Urinary bladder (tissue), 3 donors: ENCODE measurements at regions not wholly inside any gene's neighbourhood (a gene's known extent, or its start where the extent isn't known, plus 50 kb on each side); places are given as distances from the start of the nearest gene placed in this dataset.
"Not testable (repeated sequence)": the region's sequence is repeated elsewhere in the genome, so short reads cannot be mapped to it uniquely, and the experiment has no call there.

ENCODE experiments used
- DNase-seq: peaks from one replicate; pipeline ENCODE4 v3.0.0-alpha.2; 2015; ENCODE audit errors: extremely low spot score
- H3K27ac ChIP-seq: one replicate; pipeline ENCODE4 v1.5.1; 2013; ENCODE audit warnings: low read depth, mild to moderate bottlenecking, moderate library complexity
- H3K36me3 ChIP-seq: one replicate; pipeline ENCODE4 v1.6.1; 2013; ENCODE audit warnings: mild to moderate bottlenecking, moderate library complexity; ENCODE audit not compliant: insufficient read depth
- H3K4me1 ChIP-seq: one replicate; pipeline ENCODE4 v1.6.1; 2013; ENCODE audit warnings: mild to moderate bottlenecking, moderate library complexity; ENCODE audit not compliant: insufficient read depth
- H3K4me3 ChIP-seq: one replicate; pipeline ENCODE4 v1.5.1; 2013; ENCODE audit warnings: low read depth, low read length
- WGBS: extraction: QIAGEN DNeasy Blood & Tissue Kit; methylation state at CpG from one replicate; pipeline ENCODE4 v1.1.7; 2013; 5-methylcytosine and 5-hydroxymethylcytosine counted together
- donor health status: healthy with polysubstance abuse.
- donor health status: healthy.

- DNase-seq: no peak
- Histone ChIP-seq H3K4me3 (no peak overlapping the region), H3K4me1 (no peaks in the 10 kb centered on the region), H3K36me3 (no peaks in the 10 kb centered on the region), H3K27ac (no peak overlapping the region)
- WGBS: 91% methylated on average over 3 of the region's 3 CpGs
Observed at GRCh38 chr7:66500087-66500486, 128.6 kb upstream of the KCTD7 start.

DNA sequence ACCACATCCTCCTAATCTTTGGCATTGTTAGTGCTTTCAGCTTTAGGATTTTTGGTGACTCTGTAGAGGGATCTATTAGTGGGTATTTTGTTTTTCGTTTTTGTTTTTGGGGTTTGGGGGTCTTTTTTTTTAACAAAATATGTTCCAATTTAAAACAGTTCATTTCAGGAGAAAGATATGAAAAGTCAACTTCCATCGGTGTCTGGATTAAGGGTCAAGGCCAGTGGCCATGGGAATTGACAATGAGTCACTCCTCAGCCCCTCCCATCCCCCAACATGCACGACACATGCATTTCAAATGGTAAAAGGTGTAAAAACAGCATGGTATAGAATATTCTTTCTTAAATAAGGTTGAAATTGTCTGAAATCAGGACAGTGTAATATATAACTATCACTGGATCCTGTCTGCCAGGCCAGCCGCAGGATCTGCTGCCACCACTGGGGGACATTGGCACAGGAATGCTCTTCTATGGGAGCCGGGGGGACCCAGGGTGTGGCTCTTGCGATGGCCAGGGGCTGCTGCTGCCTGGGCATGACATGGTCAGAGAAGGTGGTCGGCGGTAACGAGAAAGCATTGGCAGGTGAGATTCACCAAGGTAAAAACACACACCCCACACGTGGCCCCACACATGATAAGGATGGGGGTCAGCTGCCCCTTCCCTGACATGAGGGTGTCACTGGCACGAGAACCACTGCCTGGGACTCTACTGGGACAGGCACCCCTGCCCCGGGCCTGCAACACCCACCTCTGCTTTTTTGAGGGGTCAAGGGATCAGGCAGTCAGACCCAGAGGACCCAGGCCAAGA is 126.2 kb upstream of the KCTD7 start:
- no peak for DNase-seq
- Histone ChIP-seq H3K36me3 (no peaks in the 10 kb centered on the region), H3K27ac (no peak overlapping the region), H3K4me3 (no peak overlapping the region), H3K4me1 (no peaks in the 10 kb centered on the region)
- 83% methylated on average over 12 of the region's 12 CpGs for WGBS

DNA sequence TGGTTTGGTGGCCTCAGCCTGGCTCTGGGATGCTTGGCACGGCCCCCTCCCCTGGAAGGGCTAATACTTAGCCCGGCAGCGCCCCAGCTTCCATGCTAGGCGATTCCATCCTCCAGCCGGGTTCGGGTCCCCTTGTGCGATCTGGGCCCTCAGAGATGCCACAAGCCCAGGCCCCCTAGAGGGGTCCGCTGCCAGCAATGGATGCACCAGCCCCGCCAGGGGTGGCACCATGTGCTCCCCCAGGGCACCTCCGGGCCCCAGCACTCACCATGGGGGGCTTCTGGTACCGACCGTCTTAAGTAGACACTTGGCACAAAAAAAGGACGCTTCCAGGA is 125.7 kb upstream of the KCTD7 start:
- no peak for DNase-seq
- no peaks in the 10 kb centered on the region for H3K4me1 ChIP-seq
- H3K36me3 ChIP-seq: no peaks in the 10 kb centered on the region
- H3K4me3 ChIP-seq: no peak overlapping the region
- 81% methylated on average over 13 of the region's 13 CpGs for WGBS
- H3K27ac ChIP-seq: no peak overlapping the region

- Histone ChIP-seq H3K36me3 (no peaks in the 10 kb centered on the region), H3K4me3 (no peak overlapping the region), H3K27ac (no peak overlapping the region), H3K4me1 (no peaks in the 10 kb centered on the region)
- no peak for DNase-seq
- WGBS: 82% methylated on average over 19 of the region's 19 CpGs
Observed at GRCh38 chr7:66503551-66504031, 125.1 kb upstream of the KCTD7 start.

DNA sequence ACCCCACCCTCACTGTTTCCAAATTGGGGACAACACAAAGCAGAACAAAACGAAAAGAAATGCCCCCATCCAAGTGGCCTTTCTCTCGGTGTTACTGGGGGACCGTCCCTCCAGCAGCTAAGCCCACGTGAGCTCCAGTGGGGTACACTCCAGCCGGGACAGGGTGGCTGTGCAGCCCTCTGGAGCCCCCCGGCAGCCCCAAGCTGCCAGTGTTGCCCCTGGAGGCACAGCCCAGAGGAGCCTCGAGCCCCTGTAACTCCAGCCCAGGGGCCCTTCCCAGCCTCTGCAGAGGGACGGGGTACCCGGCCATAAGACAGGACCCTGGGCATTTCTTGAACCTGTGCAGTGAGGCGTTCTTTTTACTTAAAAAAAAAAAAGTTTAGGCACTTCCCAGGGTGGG is 124.5 kb upstream of the KCTD7 start:
- H3K4me3 ChIP-seq: no peak overlapping the region
- H3K4me1 ChIP-seq: no peaks in the 10 kb centered on the region
- H3K27ac ChIP-seq: no peak overlapping the region
- H3K36me3 ChIP-seq: no peaks in the 10 kb centered on the region
- 77% methylated on average over 10 of the region's 10 CpGs for WGBS
- no peak for DNase-seq

DNA sequence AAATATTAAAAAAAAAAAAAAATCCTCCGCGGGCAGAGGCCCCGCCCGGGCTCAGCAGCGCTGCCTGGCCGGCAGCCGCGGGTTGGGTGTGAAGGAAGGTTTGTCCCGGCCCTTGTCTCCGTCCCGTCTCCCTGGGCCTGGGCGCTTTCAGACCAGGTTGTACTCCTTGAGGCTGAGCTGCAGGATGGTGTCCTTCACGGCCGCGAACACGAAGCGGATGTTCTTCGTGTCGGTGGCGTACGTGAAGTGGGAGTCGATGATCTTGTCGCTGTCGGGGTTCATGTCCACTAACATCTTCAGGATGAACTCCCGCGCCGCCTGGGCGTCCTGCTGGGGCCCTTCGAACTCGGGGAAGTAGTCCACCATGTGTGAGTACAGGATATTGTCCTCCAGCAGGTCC is 123.7 kb upstream of the KCTD7 start:
- 96% methylated on average over 30 of the region's 30 CpGs for WGBS

GRCh38 chr7:66505531-66506451 is 122.9 kb upstream of the KCTD7 start:
- no peaks in the 10 kb centered on the region for H3K4me1 ChIP-seq
- H3K36me3 ChIP-seq: no peaks in the 10 kb centered on the region
- peak overlapping the region; percentile 13 for H3K4me3 ChIP-seq
- no peak for DNase-seq
- no peak overlapping the region for H3K27ac ChIP-seq
- WGBS: 51% methylated on average over 86 of the region's 86 CpGs

More for the DNA sequence above, 123.7 kb upstream of the KCTD7 start:
- Histone ChIP-seq H3K36me3 (no peaks in the 10 kb centered on the region), H3K27ac (no peak overlapping the region), H3K4me1 (no peaks in the 10 kb centered on the region), H3K4me3 (no peak overlapping the region)
- DNase-seq: no peak

- H3K36me3 ChIP-seq, DNase-seq, H3K27ac ChIP-seq, H3K4me3 ChIP-seq, H3K4me1 ChIP-seq: not testable (repeated sequence)
- WGBS: 60% methylated on average over 10 of the region's 10 CpGs
Observed at GRCh38 chr7:66506703-66507102, 122.0 kb upstream of the KCTD7 start.

GRCh38 chr7:66507764-66508296 is 120.9 kb upstream of the KCTD7 start:
- no peak for DNase-seq
- Histone ChIP-seq H3K4me3 (no peak overlapping the region), H3K36me3 (no peaks in the 10 kb centered on the region), H3K27ac (no peak overlapping the region), H3K4me1 (no peaks in the 10 kb centered on the region)
- 82% methylated on average over 9 of the region's 9 CpGs for WGBS

DNA sequence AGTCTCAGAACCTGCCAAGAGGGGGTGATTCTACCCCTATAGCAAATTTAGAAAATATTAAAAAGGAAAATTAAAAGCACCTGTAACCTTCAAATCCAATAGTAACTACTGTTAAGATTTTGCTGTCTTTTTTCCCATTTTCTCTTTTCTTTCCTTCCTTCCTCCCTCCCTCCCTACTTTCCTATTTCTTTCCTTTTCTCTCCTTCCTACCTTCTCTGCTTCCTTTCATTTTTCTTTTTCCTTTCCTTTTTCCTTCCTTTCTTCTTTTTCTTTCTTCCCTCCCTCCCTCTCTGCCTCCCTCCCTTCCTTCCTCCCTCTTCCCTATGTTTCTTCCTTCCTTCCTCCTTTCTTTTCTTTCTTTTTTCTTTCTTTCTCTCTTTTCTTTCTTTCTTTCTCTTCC is 120.2 kb upstream of the KCTD7 start:
- no peak overlapping the region for H3K27ac ChIP-seq
- H3K36me3 ChIP-seq: no peaks in the 10 kb centered on the region
- DNase-seq: no peak
- no peaks in the 10 kb centered on the region for H3K4me1 ChIP-seq
- H3K4me3 ChIP-seq: no peak overlapping the region

- Histone ChIP-seq H3K4me1 (no peaks in the 10 kb centered on the region), H3K4me3 (no peak overlapping the region), H3K36me3 (no peaks in the 10 kb centered on the region), H3K27ac (no peak overlapping the region)
- no peak for DNase-seq
- WGBS: 74% methylated on average over 9 of the region's 9 CpGs
Observed at GRCh38 chr7:66514050-66514449, 114.6 kb upstream of the KCTD7 start.

- Histone ChIP-seq H3K4me3 (no peak overlapping the region), H3K4me1 (no peaks in the 10 kb centered on the region), H3K27ac (no peak overlapping the region), H3K36me3 (no peaks in the 10 kb centered on the region)
- 76% methylated on average over 7 of the region's 7 CpGs for WGBS
- DNase-seq: no peak
Observed at GRCh38 chr7:66517212-66517909, 111.3 kb upstream of the KCTD7 start.

GRCh38 chr7:66518151-66518691 is 110.5 kb upstream of the KCTD7 start:
- no peaks in the 10 kb centered on the region for H3K36me3 ChIP-seq
- no peak overlapping the region for H3K4me3 ChIP-seq
- 75% methylated on average over 14 of the region's 14 CpGs for WGBS
- H3K4me1 ChIP-seq: no peaks in the 10 kb centered on the region
- no peak overlapping the region for H3K27ac ChIP-seq
- no peak for DNase-seq
